H9 (cell line): ENCODE measurements at regions not wholly inside any gene's neighbourhood (a gene's known extent, or its start where the extent isn't known, plus 50 kb on each side); places are given as distances from the start of the nearest gene placed in this dataset.

Experiments
- DNase-seq: peaks from one replicate; pipeline ENCODE4 v3.0.0-alpha.2; 2017
- H2AFZ ChIP-seq: one replicate; pipeline ENCODE4 v1.6.1; 2013; ENCODE audit warnings: mild to moderate bottlenecking, low read length, control low read depth, moderate library complexity
- H2AK5ac ChIP-seq: 2 replicates; pipeline ENCODE4 v1.6.1; 2013; ENCODE audit warnings: low read length, control low read depth, mixed read lengths; ENCODE audit not compliant: insufficient read length
- H2BK120ac ChIP-seq: one replicate; pipeline ENCODE4 v1.6.1; 2013; ENCODE audit warnings: low read depth, mild to moderate bottlenecking, low read length, control low read depth, inconsistent platforms; ENCODE audit not compliant: poor library complexity, severe bottlenecking
- H2BK12ac ChIP-seq: 2 replicates; pipeline ENCODE4 v1.6.1; 2013; ENCODE audit warnings: low read length, control low read depth, mixed read lengths, low read depth; ENCODE audit not compliant: insufficient read length
- H2BK15ac ChIP-seq: 2 replicates; pipeline ENCODE4 v1.6.1; 2013; ENCODE audit warnings: low read depth, low read length, control low read depth
- H2BK20ac ChIP-seq: one replicate; pipeline ENCODE4 v1.6.1; 2013; ENCODE audit warnings: low read depth, mild to moderate bottlenecking, low read length, control low read depth, inconsistent platforms; ENCODE audit not compliant: poor library complexity, severe bottlenecking
- H2BK5ac ChIP-seq: 2 replicates; pipeline ENCODE4 v1.6.1; 2013; ENCODE audit warnings: low read length, control low read depth, mixed read lengths; ENCODE audit not compliant: insufficient read length
- H3K14ac ChIP-seq: 2 replicates; pipeline ENCODE4 v1.6.1; 2013; ENCODE audit warnings: low read length, control low read depth; ENCODE audit not compliant: insufficient read depth
- H3K18ac ChIP-seq: 2 replicates; pipeline ENCODE4 v1.6.1; 2013; ENCODE audit warnings: low read depth, mild to moderate bottlenecking, mixed read lengths, low read length, control low read depth; ENCODE audit not compliant: insufficient read length
- H3K23ac ChIP-seq: 2 replicates; pipeline ENCODE4 v1.6.1; 2013; ENCODE audit warnings: low read length, control low read depth, mixed read lengths, low read depth; ENCODE audit not compliant: insufficient read length
- H3K23me2 ChIP-seq: 2 replicates; pipeline ENCODE4 v1.6.1; 2013; ENCODE audit warnings: low read depth, mild to moderate bottlenecking, mixed read lengths, low read length, control low read depth; ENCODE audit not compliant: insufficient read length, poor library complexity, severe bottlenecking
- H3K27ac ChIP-seq: 2 replicates; pipeline ENCODE4 v1.5.1; 2013; ENCODE audit warnings: low read length, control low read depth, mixed read lengths, low read depth; ENCODE audit not compliant: insufficient read length
- H3K27me3 ChIP-seq: 2 replicates; pipeline ENCODE4 v1.6.1; 2013; ENCODE audit warnings: low read length, control low read depth, inconsistent platforms; ENCODE audit not compliant: insufficient read depth
- H3K4ac ChIP-seq: 2 replicates; pipeline ENCODE4 v1.6.1; 2013; ENCODE audit warnings: low read depth, mild to moderate bottlenecking, control low read depth, inconsistent platforms, low read length, moderate library complexity
- H3K4me1 ChIP-seq: 2 replicates; pipeline ENCODE4 v1.6.1; 2013; ENCODE audit warnings: low read length, control low read depth, inconsistent platforms; ENCODE audit not compliant: insufficient read depth
- H3K4me2 ChIP-seq: 2 replicates; pipeline ENCODE4 v1.6.1; 2013; ENCODE audit warnings: low read length, control low read depth, mixed read lengths; ENCODE audit not compliant: insufficient read length, insufficient read depth
- H3K56ac ChIP-seq: 2 replicates; pipeline ENCODE4 v1.6.1; 2013; ENCODE audit warnings: low read depth, mild to moderate bottlenecking, mixed read lengths, low read length, control low read depth; ENCODE audit not compliant: insufficient read length
- H3K79me1 ChIP-seq: 2 replicates; pipeline ENCODE4 v1.6.1; 2013; ENCODE audit warnings: low read depth, mild to moderate bottlenecking, moderate library complexity, low read length, control low read depth, inconsistent platforms; ENCODE audit not compliant: insufficient read depth, poor library complexity, severe bottlenecking
- H3K79me2 ChIP-seq: 2 replicates; pipeline ENCODE4 v1.6.1; 2013; ENCODE audit warnings: low read length, control low read depth, inconsistent platforms; ENCODE audit not compliant: insufficient read depth
- H3K9ac ChIP-seq: 2 replicates; pipeline ENCODE4 v1.6.1; 2013; ENCODE audit warnings: low read length, control low read depth, mixed read lengths; ENCODE audit not compliant: insufficient read length; ENCODE audit errors: extremely low read depth
- H3K9me3 ChIP-seq: one replicate; pipeline ENCODE4 v1.6.1; 2013; ENCODE audit warnings: low read depth, low read length, inconsistent platforms; ENCODE audit not compliant: control insufficient read depth
- H3T11ph ChIP-seq: one replicate; pipeline ENCODE4 v1.6.1; 2013; ENCODE audit warnings: mild to moderate bottlenecking, low read length, control low read depth, inconsistent platforms
- H4K20me1 ChIP-seq: one replicate; pipeline ENCODE4 v1.6.1; 2013; ENCODE audit not compliant: control insufficient read depth, insufficient read length, insufficient read depth
- H4K5ac ChIP-seq: 2 replicates; pipeline ENCODE4 v1.6.1; 2013; ENCODE audit warnings: low read depth, mild to moderate bottlenecking, mixed read lengths, low read length, control low read depth; ENCODE audit not compliant: insufficient read length
- H4K8ac ChIP-seq: replicated peaks from 2 replicates; pipeline ENCODE4 v1.6.1; 2013; ENCODE audit warnings: low read length, control low read depth, mixed read lengths, low read depth; ENCODE audit not compliant: insufficient read length
- H4K91ac ChIP-seq: 2 replicates; pipeline ENCODE4 v1.6.1; 2013; ENCODE audit warnings: low read depth, mild to moderate bottlenecking, moderate library complexity, mixed read lengths, low read length, control low read depth; ENCODE audit not compliant: insufficient read length
- H3K27ac Mint-ChIP-seq, 3 experiments: 2 replicates in 2 of 3; 3 replicates in 1 of 3; pipeline ENCODE4 v1.8.0; 2020 to 2021; ENCODE audit warnings: mixed read lengths in 3 of 3, mild to moderate bottlenecking in 1 of 3, moderate library complexity in 1 of 3
- H3K27me3 Mint-ChIP-seq: 2 replicates; pipeline ENCODE4 v1.8.0; 2021; ENCODE audit warnings: low read depth, mild to moderate bottlenecking, moderate library complexity, mixed read lengths
- H3K36me3 Mint-ChIP-seq, 3 experiments: 2 replicates in 2 of 3; 3 replicates in 1 of 3; pipeline ENCODE4 v1.8.0; 2020 to 2021; ENCODE audit warnings: low read depth in 3 of 3, mixed read lengths in 3 of 3; ENCODE audit not compliant: insufficient read depth in 1 of 3
- H3K4me1 Mint-ChIP-seq, 2 experiments: 2 replicates each; pipeline ENCODE4 v1.8.0; 2020; ENCODE audit warnings: mixed read lengths in 2 of 2
- H3K4me3 Mint-ChIP-seq, 2 experiments: 2 replicates in 1 of 2; 3 replicates in 1 of 2; pipeline ENCODE4 v1.8.0; 2020 to 2021; ENCODE audit warnings: mild to moderate bottlenecking in 2 of 2, mixed read lengths in 2 of 2, moderate library complexity in 1 of 2
- H3K9me3 Mint-ChIP-seq, 2 experiments: 2 replicates in 1 of 2; 3 replicates in 1 of 2; pipeline ENCODE4 v1.8.0; 2020; ENCODE audit warnings: mild to moderate bottlenecking in 2 of 2, mixed read lengths in 2 of 2, moderate library complexity in 1 of 2
- CTCF ChIP-seq: fragments of 200-600 bp; sonication (generic); conservative IDR thresholded peaks from 3 replicates; pipeline ENCODE4 v1.8.0; 2021; ENCODE audit warnings: antibody characterized with exemption, mild to moderate bottlenecking
- WGBS: extraction: QIAGEN DNeasy Blood & Tissue Kit; methylation state at CpG from one replicate; pipeline ENCODE4 v1.1.7; 2013; ENCODE audit warnings: missing lambda C conversion rate, low lambda C conversion rate, mixed read lengths; ENCODE audit not compliant: insufficient read length; ENCODE audit errors: extremely low coverage; 5-methylcytosine and 5-hydroxymethylcytosine counted together

GRCh38 chr2:235325151-235325550 lies 168.7 kb upstream of the AGAP1 start:
- peak; percentile 36 for DNase-seq
- peaks cover 18 to 20% of the 10 kb centered on the region in 2 experiments for H3K4me1 Mint-ChIP-seq
- H3K79me2 ChIP-seq: no peaks in the 10 kb centered on the region
- peaks cover 2% of the 10 kb centered on the region for H3K27me3 Mint-ChIP-seq
- H3K9me3 Mint-ChIP-seq: no peaks in the 10 kb centered on the region
- H3K9ac ChIP-seq: no peak overlapping the region
- H3K9me3 ChIP-seq: no peaks in the 10 kb centered on the region
- H3K27ac ChIP-seq: no peak overlapping the region
- no peak overlapping the region for H3K4me2 ChIP-seq
- no peak overlapping the region for H2BK12ac ChIP-seq
- no peak for TF ChIP-seq CTCF
- H3K23ac ChIP-seq: no peak overlapping the region
- no peaks in the 10 kb centered on the region for H3K23me2 ChIP-seq
- H3K36me3 Mint-ChIP-seq: no peaks in the 10 kb centered on the region
- no peak overlapping the region for H2BK120ac ChIP-seq
- no peaks in the 10 kb centered on the region for H3K79me1 ChIP-seq
- H4K20me1 ChIP-seq: no peaks in the 10 kb centered on the region
- no peak overlapping the region for H2BK20ac ChIP-seq
- no peak overlapping the region for H4K5ac ChIP-seq
- H3K14ac ChIP-seq: no peak overlapping the region
- no peak overlapping the region for H3T11ph ChIP-seq
- no peak overlapping the region for H2BK5ac ChIP-seq
- WGBS: no CpG with 5 or more reads among the region's 6 CpGs
- no peaks in the 10 kb centered on the region for H3K27me3 ChIP-seq
- peaks cover 6% of the 10 kb centered on the region; the same call in 1 of the 2 replicates for H3K4me1 ChIP-seq
- no peak overlapping the region for H3K56ac ChIP-seq
- no peak overlapping the region for H3K4me3 Mint-ChIP-seq
- H2AK5ac ChIP-seq: no peak overlapping the region
- no peak overlapping the region for H4K91ac ChIP-seq
- H2AFZ ChIP-seq: no peak overlapping the region
- no peak overlapping the region for H3K4ac ChIP-seq
- H4K8ac ChIP-seq: no peak overlapping the region
- no peak overlapping the region for H3K27ac Mint-ChIP-seq
- H3K18ac ChIP-seq: peak overlapping the region; percentile 2
- H2BK15ac ChIP-seq: no peak overlapping the region
